MV-4-11 (cell line): ENCODE measurements at regions not wholly inside any gene's neighbourhood (a gene's known extent, or its start where the extent isn't known, plus 50 kb on each side); places are given as distances from the start of the nearest gene placed in this dataset.

Source experiments
- DNase-seq: peaks from one replicate; lab custom pipeline; 2025; lab: John Stamatoyannopoulos, UW

DNA sequence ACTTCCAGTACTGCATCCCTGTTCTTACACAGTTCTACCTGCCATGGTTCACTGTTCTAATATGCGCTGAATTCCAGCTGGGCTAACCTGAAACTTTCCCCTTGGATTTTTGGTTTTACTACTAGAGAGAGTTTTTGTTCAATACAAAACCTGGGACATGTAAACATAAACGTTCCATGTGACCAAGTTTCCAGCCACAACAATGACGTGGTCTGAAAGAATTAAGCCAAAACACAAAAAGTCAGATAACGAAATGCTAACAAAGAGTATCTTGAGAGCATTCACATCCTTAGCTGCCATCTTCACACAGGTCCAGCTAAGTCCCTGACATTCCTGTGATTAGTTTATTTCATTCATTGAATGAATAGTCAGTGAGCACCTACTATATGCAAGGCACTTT, 467.0 kb upstream of the PKDCC start:
- DNase-seq = no peak

GRCh38 chr2:41595240-41595639, 452.6 kb upstream of the PKDCC start:
- no peak for DNase-seq

DNA sequence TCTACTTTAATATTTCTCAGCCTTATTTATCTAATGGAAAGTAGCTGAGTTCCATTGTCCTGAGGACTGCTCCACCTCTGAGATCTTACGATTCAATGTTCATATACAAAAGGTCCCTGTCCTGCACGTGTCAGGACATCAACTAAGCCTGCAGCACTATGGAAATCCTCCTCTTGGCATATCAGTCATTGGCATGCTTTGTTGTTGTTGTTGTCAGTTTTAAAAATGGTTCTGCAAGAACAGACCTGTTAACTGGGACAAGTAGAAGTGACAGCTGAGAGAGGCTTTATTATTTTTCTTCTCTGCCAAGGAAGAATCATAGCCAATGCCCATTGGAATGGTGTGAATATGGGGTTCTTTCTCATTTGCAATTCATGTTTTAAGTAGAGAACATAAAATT, 450.1 kb upstream of the PKDCC start:
- DNase-seq = no peak

DNA sequence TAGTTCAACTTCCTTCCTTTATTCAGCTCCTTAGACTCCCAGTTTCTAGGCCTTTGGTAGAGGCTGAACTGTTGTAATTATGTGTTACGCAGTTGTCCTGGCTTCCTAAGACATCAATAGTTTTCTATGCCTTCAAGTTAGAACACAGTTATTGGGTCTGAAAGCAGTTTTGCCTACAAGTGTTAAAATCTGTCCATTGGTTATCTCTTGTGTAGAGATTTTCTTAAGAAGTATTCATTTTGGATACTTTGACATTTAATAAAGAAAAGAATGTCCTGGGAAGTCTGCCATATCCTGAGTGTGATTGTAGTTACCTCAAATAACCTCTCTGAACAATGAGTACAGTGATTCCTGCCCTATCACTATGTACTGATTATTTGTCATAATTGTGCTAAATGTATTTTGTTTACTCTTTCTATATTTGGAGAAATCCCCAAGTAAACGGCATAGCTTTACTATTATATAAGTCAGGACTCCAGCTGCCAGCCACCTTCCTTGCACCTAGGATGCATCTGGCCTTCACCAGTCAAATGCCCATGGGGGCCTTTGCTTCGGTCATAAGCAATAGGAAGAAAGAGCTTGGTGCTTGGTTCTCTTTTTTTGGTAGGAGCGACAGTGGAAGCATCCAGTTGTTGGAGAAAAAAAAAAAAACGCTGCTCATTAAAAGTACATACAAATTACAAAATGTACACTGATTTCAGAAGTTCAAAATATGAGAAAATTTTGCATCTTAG, 449.5 kb upstream of the PKDCC start:
- DNase-seq = peak; percentile 64

DNA sequence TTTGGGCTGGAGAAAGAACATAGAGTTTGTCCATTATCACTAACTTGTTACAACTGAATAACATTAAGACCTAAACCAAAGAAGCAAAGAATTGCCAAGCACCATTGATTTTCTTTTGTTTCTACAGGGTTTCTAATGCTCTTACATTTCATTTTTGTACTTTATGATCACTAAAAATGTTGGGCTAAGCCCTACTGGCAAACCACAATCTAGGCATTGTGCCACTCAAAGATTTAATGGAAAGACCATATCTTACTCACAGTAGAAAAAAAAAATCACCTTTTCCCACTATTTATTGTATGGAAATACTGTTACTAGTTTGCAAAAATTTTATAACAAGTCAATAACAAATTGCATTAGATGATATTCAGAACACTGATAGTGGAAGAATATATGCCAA, 447.4 kb upstream of the PKDCC start:
- DNase-seq = no peak

DNA sequence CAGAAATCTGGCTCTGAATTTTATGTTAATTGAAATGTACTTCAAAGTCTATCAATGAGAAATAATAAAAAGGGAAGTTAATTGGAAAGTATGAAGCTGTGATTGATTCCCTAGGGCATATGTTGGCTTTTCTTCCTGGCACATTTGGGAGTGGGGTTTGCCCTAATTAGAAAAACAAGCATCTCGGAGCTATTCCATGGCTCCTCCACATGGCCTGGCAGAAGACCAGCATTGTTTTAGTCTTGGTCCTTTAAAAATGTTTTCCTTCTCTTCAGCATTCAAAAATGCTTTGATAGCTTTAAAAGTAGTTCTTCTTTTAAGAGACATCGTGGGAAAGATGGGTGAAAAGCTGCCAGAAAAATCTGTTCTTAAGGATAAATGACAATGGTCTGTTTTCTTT, 445.5 kb upstream of the PKDCC start:
- DNase-seq = no peak

DNA sequence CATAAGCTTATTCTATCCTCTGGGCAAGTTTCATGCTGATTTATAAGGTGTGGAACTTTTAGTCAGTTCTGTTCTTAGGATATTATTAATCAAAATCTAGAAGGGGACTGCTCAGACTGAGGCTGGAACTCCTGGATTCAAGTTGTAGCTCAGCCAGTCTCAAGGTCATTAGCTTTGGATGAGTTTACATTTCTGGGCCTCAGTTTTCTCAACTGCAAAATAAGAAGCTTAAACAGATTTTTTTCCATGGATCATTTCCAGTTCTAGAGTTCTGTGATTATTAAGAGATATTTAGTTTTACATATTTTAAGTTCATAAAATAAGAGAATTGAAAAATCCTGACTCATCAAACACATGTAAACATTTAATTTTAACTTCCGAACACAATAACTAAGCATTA, 442.5 kb upstream of the PKDCC start:
- no peak for DNase-seq

DNA sequence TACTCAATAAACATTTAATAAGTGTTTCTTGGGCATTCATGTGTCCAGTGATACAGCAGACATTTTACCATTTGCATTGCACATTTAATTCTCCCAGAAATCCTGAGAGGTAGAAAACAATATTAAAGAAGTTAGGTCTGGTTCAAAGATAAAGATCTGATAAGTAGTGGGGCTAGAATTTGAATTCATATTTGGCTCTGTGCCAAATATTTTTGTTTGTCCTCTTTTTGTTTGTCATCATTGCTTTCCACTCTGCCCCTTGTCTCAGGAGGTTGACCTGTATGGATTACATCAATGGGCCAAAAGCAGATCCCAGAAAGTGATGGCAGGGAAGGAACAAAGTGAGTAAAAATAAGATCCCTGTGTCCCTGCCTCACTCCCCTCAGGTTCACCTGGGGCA, 441.9 kb upstream of the PKDCC start:
- DNase-seq = no peak

GRCh38 chr2:41610501-41611190, 437.2 kb upstream of the PKDCC start:
- DNase-seq = no peak

GRCh38 chr2:41618754-41619153, 429.1 kb upstream of the PKDCC start:
- peak; percentile 37 for DNase-seq

GRCh38 chr2:41621095-41621494, 426.7 kb upstream of the PKDCC start:
- no peak for DNase-seq

GRCh38 chr2:41621563-41621962, 426.3 kb upstream of the PKDCC start:
- no peak for DNase-seq

GRCh38 chr2:41622301-41622700, 425.5 kb upstream of the PKDCC start:
- no peak for DNase-seq

- no peak for DNase-seq
Measured at GRCh38 chr2:41626936-41627335, 420.9 kb upstream of the PKDCC start.

DNA sequence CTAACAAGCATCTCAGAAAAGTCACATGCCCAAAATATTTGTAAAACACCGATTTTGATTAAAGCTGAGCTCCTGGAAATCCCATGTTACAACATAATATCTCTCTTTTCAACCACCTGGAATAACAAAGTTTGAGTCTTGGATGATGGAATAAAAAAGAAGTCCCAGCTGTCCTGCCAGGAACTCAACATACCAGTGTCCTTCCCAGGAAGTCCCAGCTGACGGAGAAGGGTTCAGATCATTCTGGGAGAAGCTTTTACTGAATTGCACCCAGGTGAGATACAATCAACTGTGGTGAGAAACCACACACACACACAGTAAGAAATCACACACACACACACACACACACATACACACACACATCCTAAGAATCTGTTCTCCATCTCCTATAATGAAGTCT, 413.1 kb upstream of the PKDCC start:
- DNase-seq = no peak

DNA sequence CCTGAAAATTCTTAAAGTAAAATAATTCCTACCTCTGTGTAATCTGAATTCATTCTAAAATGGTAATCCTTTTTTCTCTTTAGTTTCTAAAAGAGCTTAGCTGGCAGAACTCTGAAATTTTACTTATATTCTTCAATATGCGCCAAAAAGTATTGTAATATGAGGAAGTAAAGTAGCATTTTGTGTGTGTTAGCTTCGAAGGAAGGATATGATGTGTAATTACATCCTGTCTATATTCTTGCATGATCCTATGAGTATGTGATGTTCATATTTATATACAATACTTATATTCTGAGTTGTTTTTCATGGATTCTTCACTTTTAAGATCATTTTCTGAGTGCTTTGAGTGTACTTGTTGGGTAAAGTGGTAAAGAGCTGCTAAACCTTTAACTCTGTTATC, 402.9 kb upstream of the PKDCC start:
- no peak for DNase-seq

GRCh38 chr2:41647468-41648050, 400.3 kb upstream of the PKDCC start:
- no peak for DNase-seq

DNA sequence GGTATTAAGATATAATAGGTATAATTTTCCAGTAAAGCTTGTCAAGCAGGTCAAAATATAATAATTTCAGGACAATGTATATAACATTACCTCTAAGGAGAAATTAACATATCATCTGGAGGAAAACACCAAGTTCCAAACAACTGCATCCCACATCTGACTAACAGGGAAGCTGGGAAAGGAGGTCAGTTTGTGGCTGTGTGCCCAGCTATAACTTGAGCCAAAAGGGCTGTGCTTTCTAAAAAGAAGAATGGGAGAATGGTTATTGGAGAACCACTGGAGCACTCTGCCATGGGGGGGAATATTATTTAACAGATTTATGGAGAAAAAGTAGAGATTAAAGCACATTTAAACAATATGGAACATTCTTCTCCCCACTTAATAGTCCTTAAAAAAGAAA, 390.6 kb upstream of the PKDCC start:
- no peak for DNase-seq

- DNase-seq = no peak
Measured at GRCh38 chr2:41659758-41660157, 388.1 kb upstream of the PKDCC start.

DNA sequence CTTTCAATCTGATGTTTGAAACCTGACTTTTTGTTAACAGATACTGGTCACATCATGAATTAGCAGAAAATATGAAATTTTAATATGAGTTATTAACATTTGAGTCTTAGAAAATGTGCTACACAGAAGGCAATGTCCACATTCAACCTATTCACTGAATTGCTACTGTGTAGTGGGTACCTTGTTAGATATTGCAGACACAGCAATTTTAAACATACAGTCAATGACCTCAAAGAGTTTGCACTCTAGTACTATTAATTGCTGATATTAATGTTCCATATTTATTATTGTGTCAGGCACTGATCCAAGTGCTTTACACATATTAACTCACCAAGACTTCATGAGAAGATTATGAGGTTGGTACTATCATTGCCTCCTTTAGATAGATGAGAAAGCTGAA, 385.4 kb upstream of the PKDCC start:
- DNase-seq = no peak

DNA sequence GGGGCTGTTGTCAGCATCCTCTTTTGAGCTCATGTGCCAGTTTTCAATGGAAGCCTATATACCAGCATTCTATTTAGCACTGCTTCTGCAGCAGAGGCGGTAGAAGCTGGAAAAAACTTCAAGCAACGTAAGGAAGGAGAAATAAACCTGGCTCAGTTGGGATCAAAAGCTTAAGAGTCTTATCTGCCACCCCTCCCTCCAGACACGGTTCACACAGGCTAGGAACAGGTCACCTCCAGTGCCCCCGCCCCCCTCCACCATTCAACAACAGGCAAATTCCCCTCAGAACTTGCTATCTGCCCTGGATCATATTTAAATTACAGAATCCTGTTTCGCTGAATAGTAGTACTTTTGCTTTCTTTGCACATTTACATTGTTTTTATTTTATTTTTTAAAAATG, 384.8 kb upstream of the PKDCC start:
- DNase-seq = no peak

GRCh38 chr2:41668529-41668928, 379.3 kb upstream of the PKDCC start:
- no peak for DNase-seq

- no peak for DNase-seq
Measured at GRCh38 chr2:41678639-41679038, 369.2 kb upstream of the PKDCC start.

DNA sequence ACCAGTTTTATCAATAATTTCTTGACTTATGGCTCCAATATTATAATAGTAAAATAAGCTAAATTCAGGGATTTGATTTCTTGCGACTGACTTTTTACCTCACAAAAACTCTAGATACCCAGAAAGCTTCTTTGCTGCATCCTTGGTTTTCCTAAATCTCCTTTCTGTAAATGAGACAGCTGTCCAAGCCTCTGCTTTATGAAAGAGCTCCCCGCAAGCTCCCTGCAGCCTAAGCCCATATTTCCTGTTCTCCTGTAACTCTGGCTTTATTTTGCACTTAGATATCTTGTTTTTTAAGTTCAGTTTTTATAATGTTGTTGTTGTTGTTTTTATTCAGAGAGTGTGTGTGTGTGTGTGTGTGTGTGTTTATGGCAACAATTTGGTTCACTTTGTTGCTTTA, 361.7 kb upstream of the PKDCC start:
- no peak for DNase-seq
